GM23338 (cell line): ENCODE measurements at regions not wholly inside any gene's neighbourhood (a gene's known extent, or its start where the extent isn't known, plus 50 kb on each side); places are given as distances from the start of the nearest gene placed in this dataset. TPM values are rescaled to one million over a fixed set of nuclear protein-coding genes. Genes with fewer than 3 reads are reported as not detected.

Experiments used
- small RNA-seq: library from RNA; depleted of rRNA; stranded (forward); fragments of <200 nt; gene quantifications from one replicate; pipeline ENCODE3, GENCODE V24; 2014; ENCODE audit warnings: low replicate concordance

Small RNA genes in the stretch of these regions (small RNA-seq; reads per million reads assigned to genes)
- gene AC048382.3 (not detected), gene CSPG4P5 (not detected), gene RF00017 (not detected), gene RN7SL417P (not detected)
